ENCODE measurements at regions not wholly inside any gene's neighbourhood (a gene's known extent, or its start where the extent isn't known, plus 50 kb on each side); places are given as distances from the start of the nearest gene placed in this dataset.

- Mint-ChIP-seq H3K4me1 (peaks cover 4% of the 10 kb centered on the region), H3K36me3 (ENCODE audit: low read depth) (no peaks in the 10 kb centered on the region), H3K9me3 (no peaks in the 10 kb centered on the region), H3K27me3 (ENCODE audit: low read depth) (no peaks in the 10 kb centered on the region), H3K4me3 (no peak overlapping the region), H3K27ac (ENCODE audit: unreplicated experiment) (no peak overlapping the region)
- no peak for DNase-seq (ENCODE audit: low read depth, low spot score)
- no peak for TF ChIP-seq CTCF (conservative IDR thresholded peaks at IDR 0.05)
Observed at GRCh38 chr20:6678101-6678500, 89.4 kb upstream of the BMP2 start.

GRCh38 chr20:6674831-6675230 lies 92.7 kb upstream of the BMP2 start:
- DNase-seq (ENCODE audit: low read depth, low spot score), result no peak
- no peak for TF ChIP-seq CTCF (conservative IDR thresholded peaks at IDR 0.05)
- Mint-ChIP-seq H3K36me3 (ENCODE audit: low read depth) (no peaks in the 10 kb centered on the region), H3K27me3 (ENCODE audit: low read depth) (peaks cover 3% of the 10 kb centered on the region), H3K4me3 (no peak overlapping the region), H3K9me3 (no peaks in the 10 kb centered on the region), H3K4me1 (no peaks in the 10 kb centered on the region), H3K27ac (ENCODE audit: unreplicated experiment) (no peak overlapping the region)

- DNase-seq (ENCODE audit: low read depth, low spot score), result no peak
- Mint-ChIP-seq H3K27ac (ENCODE audit: unreplicated experiment) (no peak overlapping the region), H3K4me1 (no peaks in the 10 kb centered on the region), H3K36me3 (ENCODE audit: low read depth) (no peaks in the 10 kb centered on the region), H3K27me3 (ENCODE audit: low read depth) (peaks cover 3% of the 10 kb centered on the region), H3K4me3 (no peak overlapping the region), H3K9me3 (no peaks in the 10 kb centered on the region)
- no peak for TF ChIP-seq CTCF (conservative IDR thresholded peaks at IDR 0.05)
Observed at GRCh38 chr20:6673071-6673470, 94.4 kb upstream of the BMP2 start.

- no peak overlapping the region for H3K4me3 Mint-ChIP-seq
- H3K36me3 Mint-ChIP-seq (ENCODE audit: low read depth), result no peaks in the 10 kb centered on the region
- H3K4me1 Mint-ChIP-seq, result no peaks in the 10 kb centered on the region
Observed at GRCh38 chr20:6671829-6672228, 95.7 kb upstream of the BMP2 start.

GRCh38 chr20:6668546-6668945 lies 98.9 kb upstream of the BMP2 start:
- Mint-ChIP-seq H3K27ac (ENCODE audit: unreplicated experiment) (no peak overlapping the region), H3K36me3 (ENCODE audit: low read depth) (no peaks in the 10 kb centered on the region)

More at GRCh38 chr20:6671829-6672228, 95.7 kb upstream of the BMP2 start:
- no peaks in the 10 kb centered on the region for H3K9me3 Mint-ChIP-seq
- H3K27me3 Mint-ChIP-seq (ENCODE audit: low read depth), result peaks cover 3% of the 10 kb centered on the region
- DNase-seq (ENCODE audit: low read depth, low spot score), result no peak
- H3K27ac Mint-ChIP-seq (ENCODE audit: unreplicated experiment), result no peak overlapping the region
- no peak for TF ChIP-seq CTCF (conservative IDR thresholded peaks at IDR 0.05)

More at GRCh38 chr20:6668546-6668945, 98.9 kb upstream of the BMP2 start:
- no peak for TF ChIP-seq CTCF (conservative IDR thresholded peaks at IDR 0.05)
- Mint-ChIP-seq H3K27me3 (ENCODE audit: low read depth) (peaks cover 3% of the 10 kb centered on the region), H3K9me3 (peaks cover 2% of the 10 kb centered on the region), H3K4me1 (peaks cover 3% of the 10 kb centered on the region), H3K4me3 (no peak overlapping the region)
- DNase-seq (ENCODE audit: low read depth, low spot score), result no peak
